ENCODE measurements at regions not wholly inside any gene's neighbourhood (a gene's known extent, or its start where the extent isn't known, plus 50 kb on each side); places are given as distances from the start of the nearest gene placed in this dataset.

GRCh38 chr18:27824841-27825681 is 351.9 kb downstream of the CDH2 start:
- Histone ChIP-seq H3T11ph (ENCODE audit: low read length) (no peak overlapping the region), H3K27me3 (ENCODE audit: insufficient read depth, low read length) (no peaks in the 10 kb centered on the region), H3K23me2 (ENCODE audit: insufficient read length, low read depth, low read length, poor library complexity, severe bottlenecking) (no peaks in the 10 kb centered on the region), H3K4me1 (ENCODE audit: insufficient read depth, low read length) (peaks cover 4% of the 10 kb centered on the region), H2AK5ac (ENCODE audit: insufficient read length, low read length) (no peak overlapping the region), H2BK20ac (ENCODE audit: low read depth, low read length, poor library complexity, severe bottlenecking) (no peak overlapping the region), H3K56ac (ENCODE audit: insufficient read length, low read depth, low read length) (no peak overlapping the region), H3K4me2 (ENCODE audit: insufficient read depth, insufficient read length, low read length) (peak overlapping the region; percentile 14), H3K9ac (ENCODE audit: extremely low read depth, insufficient read length, low read length) (no peak overlapping the region), H4K8ac (replicated peaks; ENCODE audit: insufficient read length, low read depth, low read length) (no peak overlapping the region), H3K27ac (ENCODE audit: insufficient read length, low read depth, low read length) (no peak overlapping the region), H4K5ac (ENCODE audit: insufficient read length, low read depth, low read length) (no peak overlapping the region), H3K79me1 (ENCODE audit: insufficient read depth, low read depth, low read length, poor library complexity, severe bottlenecking) (no peaks in the 10 kb centered on the region), H2AFZ (ENCODE audit: low read length) (no peak overlapping the region), H4K91ac (ENCODE audit: insufficient read length, low read depth, low read length) (no peak overlapping the region), H3K9me3 (ENCODE audit: control insufficient read depth, low read depth, low read length) (no peaks in the 10 kb centered on the region), H3K18ac (ENCODE audit: insufficient read length, low read depth, low read length) (no peak overlapping the region), H4K20me1 (ENCODE audit: control insufficient read depth, insufficient read depth, insufficient read length) (no peaks in the 10 kb centered on the region), H2BK5ac (ENCODE audit: insufficient read length, low read length) (no peak overlapping the region), H3K14ac (ENCODE audit: insufficient read depth, low read length) (no peak overlapping the region), H3K79me2 (ENCODE audit: insufficient read depth, low read length) (no peaks in the 10 kb centered on the region), H2BK120ac (ENCODE audit: low read depth, low read length, poor library complexity, severe bottlenecking) (no peak overlapping the region), H3K4ac (ENCODE audit: low read depth, low read length) (no peak overlapping the region), H3K23ac (ENCODE audit: insufficient read length, low read depth, low read length) (no peak overlapping the region), H2BK12ac (ENCODE audit: insufficient read length, low read depth, low read length) (no peak overlapping the region), H2BK15ac (ENCODE audit: low read depth, low read length) (no peak overlapping the region)
- no CpG with 5 or more reads among the region's 5 CpGs for WGBS (ENCODE audit: extremely low coverage, insufficient read length, low lambda C conversion rate)
- Mint-ChIP-seq H3K27me3 (ENCODE audit: low read depth) (no peaks in the 10 kb centered on the region), H3K4me3 (no peak overlapping the region), H3K4me1 (peaks cover 27 to 33% of the 10 kb centered on the region in 2 experiments), H3K27ac (peak overlapping the region in 2 of 3 experiments; percentile 9 to 83; a peak in 3 of 7 replicates), H3K9me3 (peaks cover 5 to 6% of the 10 kb centered on the region in 2 experiments), H3K36me3 (ENCODE audit: insufficient read depth in 1 of 3, low read depth in 3 of 3) (peaks cover 0 to 5% (median 2%) of the 10 kb centered on the region in 3 experiments; a peak in 3 of 7 replicates)
- TF ChIP-seq CTCF (conservative IDR thresholded peaks at IDR 0.05): no peak
- no peak for DNase-seq
